T47D (cell line): ENCODE measurements at regions not wholly inside any gene's neighbourhood (a gene's known extent, or its start where the extent isn't known, plus 50 kb on each side); places are given as distances from the start of the nearest gene placed in this dataset.

Source experiments
- DNase-seq, 2 experiments: peaks; one replicate each; pipeline versions ENCODE4 v3.0.0 to v3.0.0-alpha.2; 2011 to 2012; ENCODE audit warnings: low read depth in 1 of 2, low spot score in 1 of 2
- JUND ChIP-seq: IDR thresholded peaks from 2 replicates; pipeline ENCODE4 v1.6.1; 2012; ENCODE audit warnings: low read depth
- in situ Hi-C: cut with HindIII; loops from 2 replicates; pipeline ENCODE4 v1.10.0; 2016; ENCODE audit warnings: low sequenced_read_pairs, low pct_unique_long_range_greater_than_20kb

- DNase-seq, result no peak
- TF ChIP-seq JUND, result no peak
- in situ Hi-C loops, result no loop called here
These were observed 336.8 kb downstream of the RSL24D1 start for GRCh38 chr15:54859982-54860381.

GRCh38 chr15:54854667-54855066 lies 342.1 kb downstream of the RSL24D1 start:
- in situ Hi-C loops, result no loop called here
- DNase-seq, result no peak
- no peak for TF ChIP-seq JUND

- in situ Hi-C loops, result no loop called here
- TF ChIP-seq JUND, result no peak
- no peak for DNase-seq
These were observed 346.6 kb downstream of the RSL24D1 start for GRCh38 chr15:54850101-54850500.

- no peak for DNase-seq
- no peak for TF ChIP-seq JUND
- in situ Hi-C loops, result no loop called here
These were observed 353.7 kb downstream of the RSL24D1 start for GRCh38 chr15:54843006-54843405.

GRCh38 chr15:54841701-54842305 lies 354.9 kb downstream of the RSL24D1 start:
- TF ChIP-seq JUND, result no peak
- no peak for DNase-seq
- in situ Hi-C loops, result no loop called here

GRCh38 chr15:54840621-54841398 lies 355.9 kb downstream of the RSL24D1 start:
- in situ Hi-C loops, result no loop called here
- no peak for TF ChIP-seq JUND
- peak in 1 of 2 experiments; percentile 27 for DNase-seq

GRCh38 chr15:54839379-54839778 lies 357.4 kb downstream of the RSL24D1 start:
- no peak for DNase-seq
- in situ Hi-C loops, result no loop called here
- TF ChIP-seq JUND, result no peak

- no peak for TF ChIP-seq JUND
- no peak for DNase-seq
- in situ Hi-C loops, result no loop called here
These were observed 360.5 kb downstream of the RSL24D1 start for GRCh38 chr15:54836052-54836795.

GRCh38 chr15:54829821-54830220 lies 366.9 kb downstream of the RSL24D1 start:
- no peak for TF ChIP-seq JUND
- in situ Hi-C loops, result no loop called here

GRCh38 chr15:54820811-54821210 lies 375.9 kb downstream of the RSL24D1 start:
- TF ChIP-seq JUND, result no peak
- in situ Hi-C loops, result no loop called here
- DNase-seq, result no peak

More at GRCh38 chr15:54829821-54830220, 366.9 kb downstream of the RSL24D1 start:
- no peak for DNase-seq

GRCh38 chr15:54820098-54820497 lies 376.6 kb downstream of the RSL24D1 start:
- in situ Hi-C loops, result no loop called here
- no peak for DNase-seq
- TF ChIP-seq JUND, result no peak

- in situ Hi-C loops, result no loop called here
These were observed 380.3 kb downstream of the RSL24D1 start for GRCh38 chr15:54816401-54816800.

GRCh38 chr15:54815556-54815955 lies 381.2 kb downstream of the RSL24D1 start:
- DNase-seq, result no peak
- TF ChIP-seq JUND, result no peak
- in situ Hi-C loops, result no loop called here

More at GRCh38 chr15:54816401-54816800, 380.3 kb downstream of the RSL24D1 start:
- no peak for TF ChIP-seq JUND
- no peak for DNase-seq
